IMR-90 (cell line): ENCODE measurements at regions not wholly inside any gene's neighbourhood (a gene's known extent, or its start where the extent isn't known, plus 50 kb on each side); places are given as distances from the start of the nearest gene placed in this dataset.

Experiments used
- ATAC-seq: fragments of 200-7000 bp; cut with Tn5 transposase; 2 replicates; pipeline ENCODE4 v1.9.1; 2020; ENCODE audit warnings: low read depth, mild to moderate bottlenecking, moderate library complexity
- BruUV-seq: library from RNA; stranded (reverse); fragments of 400-500 nt; replicated peaks from 2 replicates; lab custom pipeline; 2021; lab: Mats Ljungman, UMichigan
- CTCF ChIA-PET: fragments of 300-600 bp; formaldehyde crosslinking; extraction: SDS; loops from one replicate; lab custom pipeline; 2021; ENCODE audit warnings: antibody characterized with exemption; lab: Yijun Ruan, JAX
- POLR2A ChIA-PET: fragments of 300-600 bp; sonication (Branson Sonifier 250); formaldehyde crosslinking; loops from one replicate; lab custom pipeline; 2022; ENCODE audit warnings: antibody characterized with exemption; ENCODE audit not compliant: unreplicated experiment; lab: Charles Lee
- DNase-seq: peaks from one replicate; pipeline ENCODE4 v3.0.0; 2013
- H2AFZ ChIP-seq: replicated peaks from 2 replicates; pipeline ENCODE3; 2013; ENCODE audit warnings: low read length, mild to moderate bottlenecking; ENCODE audit not compliant: poor library complexity
- H2AK5ac ChIP-seq: 2 replicates; pipeline ENCODE4 v1.6.1; 2013; ENCODE audit warnings: low read depth, low read length, inconsistent platforms
- H2AK9ac ChIP-seq: replicated peaks from 2 replicates; pipeline ENCODE3; 2013; ENCODE audit warnings: mild to moderate bottlenecking, low read depth, low read length, moderate library complexity; ENCODE audit not compliant: poor library complexity
- H2BK120ac ChIP-seq: 2 replicates; pipeline ENCODE4 v1.6.1; 2013; ENCODE audit warnings: low read depth, low read length, inconsistent platforms
- H2BK15ac ChIP-seq: 3 replicates; pipeline ENCODE4 v1.6.1; 2013; ENCODE audit warnings: low read depth, low read length, inconsistent platforms
- H2BK20ac ChIP-seq: 2 replicates; pipeline ENCODE4 v1.6.1; 2013; ENCODE audit warnings: low read depth, mild to moderate bottlenecking, inconsistent platforms, low read length, moderate library complexity
- H2BK5ac ChIP-seq: 2 replicates; pipeline ENCODE4 v1.6.1; 2013; ENCODE audit warnings: mild to moderate bottlenecking, low read depth, low read length, inconsistent platforms; ENCODE audit not compliant: poor library complexity, severe bottlenecking
- H3K14ac ChIP-seq: replicated peaks from 2 replicates; pipeline ENCODE4 v1.6.1; 2013; ENCODE audit warnings: low read depth, low read length, inconsistent platforms
- H3K18ac ChIP-seq: 2 replicates; pipeline ENCODE4 v1.6.1; 2013; ENCODE audit warnings: low read depth, low read length, control low read depth
- H3K23ac ChIP-seq: 2 replicates; pipeline ENCODE4 v1.6.1; 2013; ENCODE audit warnings: low read depth, low read length, inconsistent platforms
- H3K27ac ChIP-seq: 2 replicates; pipeline ENCODE4 v1.5.1; 2013; ENCODE audit warnings: mild to moderate bottlenecking, control low read depth, low read length; ENCODE audit not compliant: insufficient read depth
- H3K27me3 ChIP-seq: 2 replicates; pipeline ENCODE4 v1.6.1; 2013; ENCODE audit warnings: low read length; ENCODE audit not compliant: control insufficient read depth, insufficient read depth
- H3K36me3 ChIP-seq: 2 replicates; pipeline ENCODE4 v1.6.1; 2013; ENCODE audit warnings: low read length, mixed read lengths; ENCODE audit not compliant: control insufficient read depth, insufficient read depth
- H3K4ac ChIP-seq: 2 replicates; pipeline ENCODE4 v1.6.1; 2013; ENCODE audit warnings: low read depth, low read length, inconsistent platforms
- H3K4me1 ChIP-seq: 2 replicates; pipeline ENCODE4 v1.6.1; 2013; ENCODE audit warnings: low read length, mixed read lengths; ENCODE audit not compliant: control insufficient read depth, insufficient read depth
- H3K4me2 ChIP-seq: 2 replicates; pipeline ENCODE4 v1.6.1; 2013; ENCODE audit warnings: low read depth, mild to moderate bottlenecking, control low read depth, low read length, moderate library complexity
- H3K4me3 ChIP-seq: 2 replicates; pipeline ENCODE4 v1.5.1; 2013; ENCODE audit warnings: low read depth, mild to moderate bottlenecking, control low read depth, low read length, moderate library complexity; ENCODE audit not compliant: insufficient read depth
- H3K56ac ChIP-seq: 2 replicates; pipeline ENCODE4 v1.6.1; 2013; ENCODE audit warnings: low read length, inconsistent platforms; ENCODE audit not compliant: insufficient read depth; ENCODE audit errors: extremely low read depth
- H3K79me1 ChIP-seq, 2 experiments: 2 replicates each; pipeline ENCODE4 v1.6.1; 2013; ENCODE audit warnings: low read length in 2 of 2, inconsistent platforms in 1 of 2, low read depth in 1 of 2
- H3K9ac ChIP-seq: 2 replicates; pipeline ENCODE4 v1.6.1; 2013; ENCODE audit warnings: low read depth, low read length, control low read depth
- H3K9me1 ChIP-seq: 2 replicates; pipeline ENCODE4 v1.6.1; 2013; ENCODE audit warnings: low read length, inconsistent platforms; ENCODE audit not compliant: insufficient read depth
- H3K9me3 ChIP-seq: 2 replicates; pipeline ENCODE4 v1.6.1; 2013; ENCODE audit warnings: low read length; ENCODE audit not compliant: control insufficient read depth, insufficient read depth
- H4K20me1 ChIP-seq: 2 replicates; pipeline ENCODE4 v1.6.1; 2013; ENCODE audit warnings: low read length, inconsistent platforms; ENCODE audit not compliant: insufficient read depth
- H4K5ac ChIP-seq: 2 replicates; pipeline ENCODE4 v1.6.1; 2013; ENCODE audit warnings: mild to moderate bottlenecking, low read depth, low read length, control low read depth
- H4K8ac ChIP-seq, 2 experiments: 2 replicates each; pipeline ENCODE4 v1.6.1; 2013; ENCODE audit warnings: low read depth in 2 of 2, low read length in 2 of 2, control low read depth in 1 of 2, inconsistent platforms in 1 of 2
- H4K91ac ChIP-seq: 2 replicates; pipeline ENCODE4 v1.6.1; 2013; ENCODE audit warnings: low read depth, low read length, inconsistent platforms; ENCODE audit not compliant: insufficient read depth
- CTCF ChIP-seq: conservative IDR thresholded peaks from 2 replicates; pipeline ENCODE4 v1.5.1; 2012; ENCODE audit warnings: mild to moderate bottlenecking, low read depth, low read length, improper control_type of control experiment
- FOS ChIP-seq: fragments of 150-350 bp; IDR thresholded peaks from 2 replicates; pipeline ENCODE4 v1.6.1; 2016; ENCODE audit warnings: low read depth, low read length
- RFX5 ChIP-seq: IDR thresholded peaks from 2 replicates; pipeline ENCODE4 v1.8.0; 2012; ENCODE audit warnings: low read depth, mild to moderate bottlenecking, low read length, moderate library complexity
- SMC3 ChIP-seq: fragments of 150-350 bp; IDR thresholded peaks from 2 replicates; pipeline ENCODE4 v1.6.1; 2016; ENCODE audit warnings: low read depth, mild to moderate bottlenecking, antibody characterized with exemption, low read length, moderate library complexity
- dilution Hi-C: fragments of 300-500 bp; cut with HindIII; formaldehyde crosslinking; loops from one replicate; pipeline ENCODE4 v1.14.3; 2018; ENCODE audit warnings: low sequenced_read_pairs; ENCODE audit not compliant: unreplicated experiment
- in situ Hi-C: fragments of 300-500 bp; cut with MboI; formaldehyde crosslinking; loops from 3 replicates; pipeline ENCODE4 v1.14.3; 2019; ENCODE audit warnings: low sequenced_read_pairs, inconsistent platforms, mixed read lengths
- intact Hi-C: fragments of 100-400 bp; cut with micrococcal nuclease; formaldehyde crosslinking; loops from 2 replicates; pipeline ENCODE4 v1.10.0; 2022

DNA sequence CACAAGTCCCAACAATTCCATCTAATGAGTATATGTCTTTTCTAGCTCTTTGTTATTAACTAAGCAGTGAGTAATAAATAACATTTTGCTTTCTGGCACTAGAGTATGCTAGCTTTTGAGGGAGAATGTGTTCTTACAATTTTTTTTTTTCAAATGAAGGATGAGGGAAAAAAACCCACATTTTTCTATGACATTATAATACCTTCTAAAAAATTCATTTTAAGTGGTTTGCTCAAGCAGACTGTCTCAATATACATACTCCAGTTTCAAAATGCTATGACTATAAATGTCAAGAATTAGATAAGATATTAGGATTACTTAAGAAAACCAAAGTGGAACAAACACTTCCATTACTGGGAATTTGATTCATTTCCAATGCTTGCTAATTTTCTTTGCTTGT lies 394.6 kb downstream of the C12orf75 start:
- Histone ChIP-seq H3K79me1 (no peaks in the 10 kb centered on the region), H4K5ac (no peak overlapping the region), H2BK15ac (no peak overlapping the region), H3K4me2 (no peak overlapping the region), H3K9ac (no peak overlapping the region), H3K23ac (no peak overlapping the region), H2AK9ac (no peak overlapping the region), H2BK20ac (no peak overlapping the region), H3K27me3 (peaks cover 16% of the 10 kb centered on the region; the same call in 1 of the 2 replicates), H3K9me1 (no peaks in the 10 kb centered on the region), H3K4me1 (no peaks in the 10 kb centered on the region), H2BK120ac (no peak overlapping the region), H3K27ac (no peak overlapping the region), H3K36me3 (no peaks in the 10 kb centered on the region), H2AK5ac (no peak overlapping the region), H3K4me3 (no peak overlapping the region), H3K56ac (no peak overlapping the region), H4K8ac (no peak overlapping the region), H4K91ac (no peak overlapping the region), H3K18ac (no peak overlapping the region), H4K20me1 (no peaks in the 10 kb centered on the region), H3K14ac (no peak overlapping the region), H3K4ac (no peak overlapping the region), H2AFZ (no peak overlapping the region), H3K9me3 (no peaks in the 10 kb centered on the region), H2BK5ac (no peak overlapping the region)
- CTCF ChIA-PET: no interaction called here
- TF ChIP-seq RFX5: no peak
- no peak for TF ChIP-seq FOS
- no peak for TF ChIP-seq CTCF
- TF ChIP-seq SMC3: no peak
- in situ Hi-C loops (no loop called here), dilution Hi-C loops (no loop called here), intact Hi-C loops (no loop called here)
- DNase-seq (no peak), ATAC-seq (no peak)
- no TSS peak for BruUV-seq
- POLR2A ChIA-PET: no interaction called here
